ENCODE measurements at regions not wholly inside any gene's neighbourhood (a gene's known extent, or its start where the extent isn't known, plus 50 kb on each side); places are given as distances from the start of the nearest gene placed in this dataset.

- Histone ChIP-seq H3K27ac (ENCODE audit: low read length) (no peak overlapping the region), H3K79me2 (ENCODE audit: low read length) (no peaks in the 10 kb centered on the region), H3K4me1 (ENCODE audit: low read length) (no peaks in the 10 kb centered on the region), H3K9me3 (replicated peaks; ENCODE audit: insufficient read depth, low read length) (no peaks in the 10 kb centered on the region), H2AFZ (ENCODE audit: low read length) (no peak overlapping the region), H3K9ac (ENCODE audit: low read length) (no peak overlapping the region), H3K27me3 (replicated peaks; ENCODE audit: insufficient read depth, low read length) (no peaks in the 10 kb centered on the region), H4K20me1 (ENCODE audit: insufficient read depth, low read length) (no peaks in the 10 kb centered on the region), H3F3A (ENCODE audit: insufficient read depth, low read length) (no peaks in the 10 kb centered on the region), H3K4me3 (ENCODE audit: low read length) (no peak overlapping the region), H3K4me2 (ENCODE audit: low read depth, low read length) (no peak overlapping the region), H3K9me2 (replicated peaks; ENCODE audit: insufficient read depth, low read length) (no peaks in the 10 kb centered on the region), H3K36me3 (replicated peaks; ENCODE audit: insufficient read depth, low read length) (no peaks in the 10 kb centered on the region)
- TF ChIP-seq CTCF (IDR thresholded peaks at IDR 0.05; ENCODE audit: low read length) (no peak), EZH2 (optimal IDR thresholded peaks at IDR 0.05; ENCODE audit: low read depth, low read length) (no peak), EZH2phosphoT487 (IDR thresholded peaks at IDR 0.05; ENCODE audit: low read length) (no peak)
- no peak for DNase-seq
Observed at GRCh38 chr1:222251847-222252246, 296.1 kb downstream of the HHIPL2 start.

GRCh38 chr1:222250376-222250775 lies 297.5 kb downstream of the HHIPL2 start:
- Histone ChIP-seq H3K9ac (ENCODE audit: low read length) (no peak overlapping the region), H3K4me1 (ENCODE audit: low read length) (no peaks in the 10 kb centered on the region), H3K9me3 (replicated peaks; ENCODE audit: insufficient read depth, low read length) (no peaks in the 10 kb centered on the region), H3K36me3 (replicated peaks; ENCODE audit: insufficient read depth, low read length) (no peaks in the 10 kb centered on the region), H4K20me1 (ENCODE audit: insufficient read depth, low read length) (no peaks in the 10 kb centered on the region), H3K4me2 (ENCODE audit: low read depth, low read length) (no peak overlapping the region), H3K79me2 (ENCODE audit: low read length) (no peaks in the 10 kb centered on the region), H3K27ac (ENCODE audit: low read length) (no peak overlapping the region), H2AFZ (ENCODE audit: low read length) (no peak overlapping the region), H3K9me2 (replicated peaks; ENCODE audit: insufficient read depth, low read length) (no peaks in the 10 kb centered on the region), H3K27me3 (replicated peaks; ENCODE audit: insufficient read depth, low read length) (no peaks in the 10 kb centered on the region), H3K4me3 (ENCODE audit: low read length) (no peak overlapping the region), H3F3A (ENCODE audit: insufficient read depth, low read length) (no peaks in the 10 kb centered on the region)
- no peak for TF ChIP-seq EZH2 (optimal IDR thresholded peaks at IDR 0.05; ENCODE audit: low read depth, low read length)
- TF ChIP-seq EZH2phosphoT487 (IDR thresholded peaks at IDR 0.05; ENCODE audit: low read length), result no peak
- TF ChIP-seq CTCF (IDR thresholded peaks at IDR 0.05; ENCODE audit: low read length), result no peak
- no peak for DNase-seq

GRCh38 chr1:222247811-222248310 lies 300.0 kb downstream of the HHIPL2 start:
- Histone ChIP-seq H3K4me2 (ENCODE audit: low read depth, low read length) (no peak overlapping the region), H3K9ac (ENCODE audit: low read length) (no peak overlapping the region), H3K36me3 (replicated peaks; ENCODE audit: insufficient read depth, low read length) (no peaks in the 10 kb centered on the region), H4K20me1 (ENCODE audit: insufficient read depth, low read length) (no peaks in the 10 kb centered on the region), H3K4me1 (ENCODE audit: low read length) (no peaks in the 10 kb centered on the region), H3K27ac (ENCODE audit: low read length) (no peak overlapping the region), H3K79me2 (ENCODE audit: low read length) (no peaks in the 10 kb centered on the region), H3K9me3 (replicated peaks; ENCODE audit: insufficient read depth, low read length) (no peaks in the 10 kb centered on the region), H3K4me3 (ENCODE audit: low read length) (no peak overlapping the region), H3K27me3 (replicated peaks; ENCODE audit: insufficient read depth, low read length) (no peaks in the 10 kb centered on the region), H3K9me2 (replicated peaks; ENCODE audit: insufficient read depth, low read length) (no peaks in the 10 kb centered on the region), H3F3A (ENCODE audit: insufficient read depth, low read length) (no peaks in the 10 kb centered on the region), H2AFZ (ENCODE audit: low read length) (no peak overlapping the region)
- TF ChIP-seq EZH2phosphoT487 (IDR thresholded peaks at IDR 0.05; ENCODE audit: low read length), result no peak
- TF ChIP-seq EZH2 (optimal IDR thresholded peaks at IDR 0.05; ENCODE audit: low read depth, low read length), result no peak
- TF ChIP-seq CTCF (IDR thresholded peaks at IDR 0.05; ENCODE audit: low read length), result no peak
- no peak for DNase-seq
